Activated CD4-positive, alpha-beta T cell treated with anti-CD3 and anti-CD28 coated beads, Interleukin-2, amount 50 U/mL, for 24 hours (primary cell): ENCODE measurements at regions not wholly inside any gene's neighbourhood (a gene's known extent, or its start where the extent isn't known, plus 50 kb on each side); places are given as distances from the start of the nearest gene placed in this dataset.

Source experiments
- DNase-seq, 2 donors: peaks; one replicate each; pipeline ENCODE4 v3.0.0-alpha.2; 2020; ENCODE audit warnings: low read depth in 1 of 2, low spot score in 1 of 2

GRCh38 chr1:212525479-212526110, 83.0 kb upstream of the ATF3 start:
- DNase-seq, result no peak

DNA sequence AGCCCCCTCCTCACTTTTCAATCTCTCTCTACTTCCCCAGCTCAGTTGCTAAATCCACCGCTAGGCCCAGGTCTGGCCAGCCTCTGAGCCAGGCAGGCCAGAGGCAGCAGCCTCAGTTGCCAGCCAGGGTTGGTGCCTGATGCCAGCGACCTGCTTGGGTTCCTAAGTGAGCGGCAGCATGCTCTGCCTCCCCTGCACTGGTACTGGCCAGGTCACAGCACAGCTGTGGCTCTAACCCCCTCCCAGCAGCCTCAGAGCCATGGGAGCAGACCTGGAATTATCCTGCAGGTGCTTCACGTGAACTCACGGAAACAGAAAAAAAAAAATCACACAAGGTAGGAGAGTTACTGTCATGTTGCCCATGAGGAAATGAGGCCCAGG, 82.5 kb upstream of the ATF3 start:
- no peak for DNase-seq

GRCh38 chr1:212528501-212528900, 80.1 kb upstream of the ATF3 start:
- DNase-seq, result no peak

GRCh38 chr1:212529211-212529741, 79.3 kb upstream of the ATF3 start:
- DNase-seq, result no peak

DNA sequence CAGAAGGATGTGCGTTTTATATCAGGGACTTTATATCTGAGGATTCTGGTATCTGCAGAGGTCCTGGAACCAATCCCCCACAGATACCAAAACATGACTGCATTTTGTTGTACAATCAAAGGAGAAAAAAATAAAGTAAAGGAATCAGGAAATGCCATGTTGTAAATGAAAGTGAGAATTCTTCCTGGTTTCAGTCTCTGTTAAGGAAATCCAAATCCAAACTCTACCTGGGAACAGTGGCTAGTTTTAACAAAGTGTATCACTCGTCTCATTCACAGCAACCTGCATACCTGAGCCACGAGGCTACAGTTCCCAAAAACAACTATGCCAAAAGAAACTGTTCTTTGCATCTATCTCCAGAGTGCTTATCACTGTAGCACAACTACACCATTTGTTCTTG, 77.3 kb upstream of the ATF3 start:
- DNase-seq, result no peak

- DNase-seq, result no peak
Measured at GRCh38 chr1:212531796-212532195, 76.8 kb upstream of the ATF3 start.

DNA sequence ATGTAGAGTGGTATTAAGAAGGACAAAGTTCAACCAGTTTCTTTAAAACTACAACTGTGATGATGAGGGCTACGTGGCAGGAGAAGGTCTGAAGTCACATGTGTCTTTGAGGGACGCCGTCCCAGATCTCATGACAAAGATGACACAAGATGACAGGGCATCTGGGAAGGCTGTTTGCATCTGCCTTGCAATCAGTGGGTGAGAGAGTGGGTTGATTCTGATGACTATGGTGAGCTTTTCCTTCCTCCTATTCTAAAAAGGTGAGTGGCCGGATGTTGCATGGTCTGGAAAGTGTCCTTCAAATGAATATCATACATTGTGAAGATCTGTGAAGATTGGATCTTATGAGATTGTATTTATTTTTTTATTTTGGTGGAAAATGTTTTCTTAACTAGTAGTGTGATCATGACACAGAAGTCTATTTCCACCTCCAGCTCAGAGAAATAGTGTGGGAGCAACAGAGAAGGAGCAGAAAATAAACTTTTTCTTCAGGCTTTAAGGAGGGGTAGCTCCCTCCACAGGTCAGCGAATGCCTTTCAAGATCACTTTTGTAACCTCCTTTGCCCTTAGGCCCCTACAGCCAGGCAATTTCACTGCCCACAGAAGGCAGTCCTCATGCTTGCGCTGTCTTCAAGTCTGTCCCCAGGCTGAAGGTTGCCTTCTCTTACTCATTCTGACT, 76.0 kb upstream of the ATF3 start:
- no peak for DNase-seq

DNA sequence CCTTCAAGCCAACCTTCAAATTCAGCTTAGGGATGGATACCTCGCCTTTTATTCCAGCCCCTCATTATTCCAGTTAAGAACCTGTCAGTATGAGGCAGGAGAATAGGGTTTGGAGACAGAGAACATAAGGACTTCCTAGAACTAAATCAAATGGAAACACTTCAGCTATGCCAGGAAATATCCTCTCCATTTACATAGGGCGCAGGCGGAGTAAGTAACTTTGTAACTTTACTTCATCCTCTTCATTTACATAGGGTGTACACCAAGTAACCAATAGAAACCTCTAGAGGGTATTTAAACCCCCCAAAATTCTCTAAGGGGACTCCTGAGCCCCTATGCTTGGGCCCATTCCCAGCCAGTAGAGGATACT, 75.4 kb upstream of the ATF3 start:
- DNase-seq, result no peak

DNA sequence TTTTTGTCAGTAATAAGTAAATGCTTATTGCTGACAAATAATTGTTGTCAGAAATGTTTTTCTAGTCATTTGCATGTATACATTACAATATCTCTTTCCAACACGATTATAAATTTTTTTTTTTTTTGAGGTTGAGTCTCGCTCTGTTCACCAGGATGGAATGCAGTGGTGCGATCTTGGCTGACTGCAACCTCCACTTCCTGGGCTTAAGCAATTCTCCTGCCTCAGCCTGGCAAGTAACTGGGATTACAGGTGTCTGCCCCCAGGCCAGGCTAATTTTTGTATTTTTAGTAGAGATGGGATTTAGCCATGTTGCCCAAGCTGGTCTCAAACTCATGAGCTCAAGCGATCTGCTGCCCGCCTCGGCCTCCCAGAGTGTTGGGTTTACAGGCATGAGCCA, 72.0 kb upstream of the ATF3 start:
- no peak for DNase-seq

GRCh38 chr1:212537610-212538009, 71.0 kb upstream of the ATF3 start:
- DNase-seq, result no peak

DNA sequence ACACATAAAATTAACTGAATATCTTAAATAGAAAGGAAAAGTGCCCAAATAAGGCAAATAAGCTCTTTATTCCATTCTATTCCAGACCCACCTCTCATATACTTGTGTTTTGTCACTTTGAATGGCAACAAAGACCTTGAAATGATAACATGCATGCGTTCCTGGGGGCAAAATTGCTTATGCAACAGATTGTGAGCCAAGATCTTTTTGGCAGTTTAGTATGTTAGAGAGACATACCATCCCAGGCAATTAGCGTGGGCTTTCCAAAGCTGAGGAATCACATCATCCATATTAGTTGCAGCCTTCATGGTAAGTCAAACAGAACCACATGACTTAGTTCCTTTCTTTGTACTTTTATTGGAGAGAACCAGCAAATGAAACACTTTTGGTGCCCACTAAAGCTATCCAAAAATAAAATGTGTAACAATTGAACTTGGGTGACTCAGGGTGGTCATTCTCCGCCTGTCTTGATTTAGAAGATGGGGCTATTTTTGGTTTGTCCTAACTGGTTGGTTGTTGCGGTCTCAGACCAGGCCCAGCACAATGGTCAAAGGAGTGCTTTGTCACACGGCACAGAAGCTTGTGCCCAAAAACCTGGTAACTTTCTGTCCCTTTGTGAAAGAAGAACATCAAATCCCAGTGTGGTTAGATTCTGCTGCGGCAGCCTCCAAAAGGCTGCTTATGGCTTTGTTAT, 68.7 kb upstream of the ATF3 start:
- DNase-seq, result no peak

DNA sequence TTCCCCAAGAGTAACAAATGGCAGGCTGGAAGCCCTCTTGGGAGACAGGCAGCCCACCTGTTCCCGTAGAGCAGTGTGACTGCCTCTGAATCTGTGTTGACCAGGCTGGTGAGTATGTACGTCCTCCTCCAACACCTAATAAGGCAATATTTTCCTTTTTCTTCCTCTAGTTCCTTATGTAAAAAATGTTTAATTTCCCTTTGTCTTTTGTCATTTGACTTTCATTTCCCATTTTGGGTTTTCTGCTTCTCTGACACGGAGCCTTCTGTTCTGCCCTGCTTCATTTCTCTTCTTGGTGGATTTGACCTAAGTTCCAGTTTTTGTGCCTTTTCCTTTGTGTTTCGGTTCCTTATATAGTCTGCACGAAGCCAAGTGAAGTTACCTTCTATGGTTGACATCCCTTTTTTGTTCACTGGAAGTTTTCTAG, 65.8 kb upstream of the ATF3 start:
- DNase-seq, result no peak

DNA sequence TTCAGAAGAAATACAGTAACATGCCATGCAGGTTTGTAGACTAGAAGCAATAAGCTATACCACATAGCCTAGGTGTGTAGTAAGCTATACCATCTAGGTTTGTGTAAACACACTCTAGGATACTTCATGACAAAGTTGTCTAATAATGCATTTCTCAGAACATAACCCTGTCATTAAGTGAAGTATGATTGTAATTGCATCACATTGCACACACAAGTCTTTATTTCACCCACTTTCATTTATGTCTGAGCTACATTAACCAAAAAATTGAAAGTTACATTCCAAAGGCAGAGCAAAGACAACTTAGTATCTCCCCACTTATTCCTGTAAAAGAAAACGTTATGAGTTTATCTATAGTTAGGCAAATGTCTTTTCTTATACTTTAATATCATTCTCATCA, 64.5 kb upstream of the ATF3 start:
- no peak for DNase-seq

DNA sequence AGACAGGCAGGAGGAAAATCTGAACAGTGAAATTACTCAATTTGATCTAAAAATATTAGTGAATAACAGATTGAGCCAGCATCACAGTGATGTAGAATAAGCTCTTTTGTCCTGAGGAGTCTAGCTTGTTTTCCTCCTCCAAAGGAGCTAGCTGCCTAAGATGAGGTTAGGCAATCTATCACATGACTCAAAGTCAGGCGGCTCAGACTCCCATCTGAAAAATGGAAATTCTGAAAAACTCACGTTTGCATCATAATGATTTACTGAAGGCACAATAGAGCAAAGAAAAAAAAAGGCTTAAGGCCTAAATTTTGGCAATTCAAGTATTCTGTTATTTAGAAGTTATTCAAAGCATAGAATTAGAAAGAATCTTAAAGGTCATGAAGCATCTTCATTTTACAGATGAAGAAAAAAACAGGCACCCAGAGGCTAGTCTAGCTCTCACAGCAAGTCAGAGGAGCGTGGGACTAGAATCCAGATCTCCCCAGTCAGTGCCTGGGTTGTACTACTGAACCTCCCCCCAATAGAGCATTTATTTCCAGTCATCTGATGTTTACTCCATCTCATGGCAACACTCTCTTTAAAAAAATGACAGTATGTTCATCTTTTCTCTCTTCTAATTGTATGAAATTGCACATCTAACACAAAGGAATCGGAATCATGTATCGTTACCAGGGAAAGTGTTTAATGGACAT, 62.5 kb upstream of the ATF3 start:
- DNase-seq, result no peak

DNA sequence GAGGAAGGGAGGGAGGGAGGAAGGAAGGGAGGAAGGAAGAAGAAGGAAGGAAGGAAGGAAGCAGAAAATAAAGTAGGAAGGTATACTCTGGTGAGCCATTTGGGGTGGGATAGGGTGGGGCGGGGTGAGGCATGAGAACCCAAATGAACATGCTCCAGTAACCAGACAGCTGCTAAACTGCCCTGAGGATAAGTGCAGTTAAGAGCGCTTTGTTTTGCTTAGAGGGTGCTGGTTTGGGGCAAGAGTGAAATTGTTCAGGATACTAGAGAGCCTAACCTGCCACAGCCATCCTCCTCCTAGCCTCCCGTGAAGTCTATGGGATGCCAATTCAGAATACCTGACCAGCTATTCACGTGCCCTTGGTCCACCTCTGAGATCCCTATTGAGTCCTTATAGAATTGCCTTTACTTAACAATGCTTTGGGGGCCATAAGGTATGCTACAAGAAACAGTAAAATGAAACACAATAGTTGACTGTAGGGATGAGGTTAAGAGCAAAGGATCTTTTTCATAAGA, 59.0 kb upstream of the ATF3 start:
- no peak for DNase-seq

- DNase-seq, result no peak
Measured at GRCh38 chr1:212551929-212552328, 56.6 kb upstream of the ATF3 start.

DNA sequence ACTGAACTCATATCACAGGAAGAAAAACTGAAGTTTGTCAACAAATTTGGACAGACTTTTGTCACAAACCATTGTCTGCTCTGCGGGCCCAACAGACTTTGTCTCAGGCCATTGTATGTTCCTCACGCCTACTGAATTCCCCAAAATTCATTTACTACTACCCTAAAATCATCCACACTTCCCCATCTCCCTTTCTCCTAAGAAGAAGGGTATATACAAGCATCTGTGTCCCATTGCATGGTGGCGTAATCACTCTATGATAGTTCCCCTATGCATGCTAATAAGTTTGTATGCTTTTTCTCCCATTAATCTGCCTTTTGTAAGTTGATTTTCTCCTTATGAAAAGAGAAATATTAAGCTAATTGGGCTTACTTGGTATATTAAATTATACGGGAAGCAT, 54.9 kb upstream of the ATF3 start:
- DNase-seq, result no peak

- DNase-seq, result no peak
Measured at GRCh38 chr1:212554401-212554800, 54.2 kb upstream of the ATF3 start.

DNA sequence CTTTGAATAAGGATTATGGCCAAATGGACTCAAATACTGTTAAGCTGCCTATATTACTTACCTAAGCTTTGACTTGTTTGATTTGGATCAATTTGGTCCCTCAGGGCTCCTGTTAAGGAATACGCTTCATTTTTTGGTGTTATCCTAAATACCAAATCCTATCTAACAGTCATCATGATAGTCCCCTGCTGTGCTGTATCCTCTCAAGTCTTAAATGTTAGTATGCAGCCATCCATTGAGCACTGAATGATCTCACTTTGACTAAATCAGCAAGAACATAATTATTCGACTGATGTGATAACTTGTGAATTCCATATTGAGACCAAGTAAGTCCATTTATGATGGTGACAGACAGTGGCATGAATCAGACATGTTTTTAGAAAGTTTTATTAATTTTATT, 53.1 kb upstream of the ATF3 start:
- no peak for DNase-seq

GRCh38 chr1:212556822-212557549, 51.6 kb upstream of the ATF3 start:
- DNase-seq, result no peak
